ENCODE measurements at regions not wholly inside any gene's neighbourhood (a gene's known extent, or its start where the extent isn't known, plus 50 kb on each side); places are given as distances from the start of the nearest gene placed in this dataset.

DNA sequence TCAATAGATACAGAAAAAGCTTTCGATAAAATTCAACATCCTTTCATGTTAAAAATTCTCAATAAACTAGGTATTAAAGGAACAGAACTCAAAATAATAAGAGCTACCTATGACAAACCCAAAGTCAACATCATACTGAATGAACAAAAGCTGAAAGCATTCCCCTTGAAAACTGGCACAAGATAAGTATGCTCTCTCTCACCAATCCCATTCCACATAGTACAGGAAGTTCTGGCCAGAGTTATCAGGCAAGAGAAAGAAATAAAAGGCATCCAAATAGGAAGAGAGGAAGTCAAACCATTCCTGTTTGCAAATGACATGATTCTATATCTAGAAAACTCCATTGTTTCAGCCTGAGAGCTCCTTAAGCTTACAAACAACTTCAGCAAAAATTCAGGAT is 1145.8 kb upstream of the DDX18 start:
- Histone ChIP-seq H3K4me2 (ENCODE audit: low read length) (no peak overlapping the region), H3K79me2 (ENCODE audit: insufficient read depth, low read length) (no peaks in the 10 kb centered on the region), H3K36me3 (ENCODE audit: control insufficient read depth in 1 of 2, insufficient read depth in 2 of 2, low read length in 2 of 2) (no peaks in the 10 kb centered on the region), H3K9ac (ENCODE audit: low read length) (no peak overlapping the region), H2AFZ (ENCODE audit: low read depth, low read length, poor library complexity, severe bottlenecking) (no peak overlapping the region), H3K9me3 (ENCODE audit: control insufficient read depth in 1 of 2, insufficient read depth in 1 of 2, low read depth in 1 of 2, low read length in 2 of 2) (peaks cover 9 to 10% of the 10 kb centered on the region in 2 experiments; a peak in 2 of 4 replicates), H3K27ac (ENCODE audit: low read depth, low read length) (no peak overlapping the region), H3K9me2 (ENCODE audit: insufficient read depth) (no peaks in the 10 kb centered on the region), H4K20me1 (ENCODE audit: insufficient read depth) (no peaks in the 10 kb centered on the region), H3K4me3 (replicated peaks in 1 of 2; ENCODE audit: low read depth in 1 of 2, low read length in 2 of 2) (no peak overlapping the region), H3K27me3 (ENCODE audit: insufficient read depth, low read length) (no peaks in the 10 kb centered on the region), H3K4me1 (ENCODE audit: control insufficient read depth in 1 of 2, insufficient read depth in 2 of 2, low read length in 2 of 2) (no peaks in the 10 kb centered on the region)
- ChIA-PET POLR2A (no interaction called here), RAD21 (ENCODE audit: low non-redundant PET in 1 of 2, low total read pairs in 2 of 2, uncharacterized antibody in 2 of 2, unreplicated experiment in 2 of 2) (no interaction called here), CTCF (no interaction called here)
- ATAC-seq, result no peak
- no peak for TF ChIP-seq ZNF274 (IDR thresholded peaks at IDR 0.05; ENCODE audit: low read depth, low read length)
- TF ChIP-seq RAD21 (IDR thresholded peaks at IDR 0.05; ENCODE audit: low read depth), result no peak
- no peak for TF ChIP-seq TCF7L2 (IDR thresholded peaks at IDR 0.05; ENCODE audit: borderline replicate concordance, extremely low read depth, insufficient read depth, insufficient read length)
- no peak for TF ChIP-seq POLR2AphosphoS5 (IDR thresholded peaks at IDR 0.05; ENCODE audit: low read depth, low read length)
- TF ChIP-seq SP1 (IDR thresholded peaks at IDR 0.05; ENCODE audit: low read depth), result no peak
- TF ChIP-seq ELF1 (IDR thresholded peaks at IDR 0.05; ENCODE audit: borderline replicate concordance, low read depth), result no peak
- no peak for TF ChIP-seq EZH2 (IDR thresholded peaks at IDR 0.05)
- intact Hi-C loops (cut with micrococcal nuclease), result no loop called here
- BruUV-seq (replicated peaks), result no TSS peak
- DNase-seq (ENCODE audit: low read depth, low spot score), result no peak

GRCh38 chr2:116669782-116670181 is 1144.7 kb upstream of the DDX18 start:
- RAD21 ChIA-PET (ENCODE audit: low non-redundant PET in 1 of 2, low total read pairs in 2 of 2, uncharacterized antibody in 2 of 2, unreplicated experiment in 2 of 2), result no interaction called here
- peaks cover 8 to 9% of the 10 kb centered on the region in 2 experiments; a peak in 2 of 4 replicates for H3K9me3 ChIP-seq (ENCODE audit: control insufficient read depth in 1 of 2, insufficient read depth in 1 of 2, low read depth in 1 of 2, low read length in 2 of 2)
- H3K9me2 ChIP-seq (ENCODE audit: insufficient read depth), result no peaks in the 10 kb centered on the region
- TF ChIP-seq ZFX (IDR thresholded peaks at IDR 0.05) (no peak), EZH2phosphoT487 (IDR thresholded peaks at IDR 0.05; ENCODE audit: borderline replicate concordance) (no peak), CBX3 (IDR thresholded peaks at IDR 0.05; ENCODE audit: low read depth) (no peak), ZNF274 (IDR thresholded peaks at IDR 0.05; ENCODE audit: low read depth, low read length) (no peak), SIN3A (IDR thresholded peaks at IDR 0.05; ENCODE audit: low read depth) (no peak), POLR2A (IDR thresholded peaks at IDR 0.05; ENCODE audit: borderline replicate concordance, extremely low read depth, insufficient read depth, insufficient read length) (no peak)
- no peak overlapping the region for H3K4me2 ChIP-seq (ENCODE audit: low read length)
- no peak for ATAC-seq
- no peaks in the 10 kb centered on the region for H3K27me3 ChIP-seq (ENCODE audit: insufficient read depth, low read length)
- CTCF ChIA-PET, result no interaction called here
- POLR2A ChIA-PET, result no interaction called here
- no peak overlapping the region for H3K27ac ChIP-seq (ENCODE audit: low read depth, low read length)
- BruUV-seq (replicated peaks), result no TSS peak
- no peak for DNase-seq (ENCODE audit: low read depth, low spot score)
- H3K36me3 ChIP-seq (ENCODE audit: control insufficient read depth in 1 of 2, insufficient read depth in 2 of 2, low read length in 2 of 2), result no peaks in the 10 kb centered on the region
- intact Hi-C loops (cut with micrococcal nuclease), result no loop called here
- no peaks in the 10 kb centered on the region for H3K79me2 ChIP-seq (ENCODE audit: insufficient read depth, low read length)
- no peak overlapping the region for H2AFZ ChIP-seq (ENCODE audit: low read depth, low read length, poor library complexity, severe bottlenecking)
- H3K9ac ChIP-seq (ENCODE audit: low read length), result no peak overlapping the region
- no peaks in the 10 kb centered on the region for H4K20me1 ChIP-seq (ENCODE audit: insufficient read depth)
- no peaks in the 10 kb centered on the region for H3K4me1 ChIP-seq (ENCODE audit: control insufficient read depth in 1 of 2, insufficient read depth in 2 of 2, low read length in 2 of 2)
- H3K4me3 ChIP-seq (replicated peaks in 1 of 2; ENCODE audit: low read depth in 1 of 2, low read length in 2 of 2), result no peak overlapping the region
